AG20443 (cell line): ENCODE measurements at regions not wholly inside any gene's neighbourhood (a gene's known extent, or its start where the extent isn't known, plus 50 kb on each side); places are given as distances from the start of the nearest gene placed in this dataset.
"Not testable (repeated sequence)": the region's sequence is repeated elsewhere in the genome, so short reads cannot be mapped to it uniquely, and the experiment has no call there.

Experiments
- DNase-seq: peaks from one replicate; pipeline ENCODE4 v3.0.0; 2012; ENCODE audit warnings: low spot score, mixed read lengths

DNA sequence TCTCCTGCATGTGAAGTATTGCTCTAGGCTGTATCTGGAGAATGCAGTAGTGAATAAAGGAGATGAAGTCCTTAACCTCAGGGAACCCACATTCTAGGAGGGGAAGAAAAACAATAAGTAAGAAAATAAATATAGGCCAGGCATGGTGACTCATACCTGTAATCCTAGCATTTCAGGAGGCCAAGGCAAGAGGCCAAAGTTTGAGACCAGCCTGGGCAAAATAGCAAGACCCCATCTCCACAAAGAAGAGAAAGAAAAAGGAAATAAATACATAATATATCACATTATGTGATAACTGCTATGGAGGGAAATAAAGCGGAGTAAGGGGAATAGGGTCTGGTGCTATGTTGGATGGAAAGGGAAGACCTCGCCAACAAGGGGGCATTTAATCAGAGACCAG lies 94.0 kb downstream of the QRSL1 start:
- not testable (repeated sequence) for DNase-seq

DNA sequence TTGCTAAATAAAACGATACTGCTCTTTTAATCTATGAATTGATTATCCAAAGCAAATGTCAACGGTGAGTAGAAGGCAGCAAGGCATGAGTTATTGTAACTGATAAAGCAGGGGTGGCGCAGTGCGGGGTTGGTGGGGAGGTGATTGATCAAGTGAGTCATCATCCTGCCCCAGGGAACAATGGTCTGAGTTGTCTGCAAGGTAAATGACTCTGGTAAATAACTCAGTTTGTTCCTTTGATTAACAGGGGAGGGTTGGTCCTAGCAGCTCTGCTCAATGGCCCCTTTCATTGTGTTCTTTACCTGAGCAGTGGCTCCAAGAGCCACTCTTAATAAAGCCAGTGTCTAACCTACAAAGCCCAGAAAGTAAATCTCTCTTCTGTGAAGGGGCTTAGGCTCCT lies 91.8 kb downstream of the QRSL1 start:
- DNase-seq, result not testable (repeated sequence)
